GM12873 (cell line): ENCODE measurements at regions not wholly inside any gene's neighbourhood (a gene's known extent, or its start where the extent isn't known, plus 50 kb on each side); places are given as distances from the start of the nearest gene placed in this dataset.
A peak's percentile ranks its signal among the peaks of the same experiment; 100 is the strongest.

Experiments used
- CTCF ChIP-seq: IDR thresholded peaks from 2 replicates; pipeline ENCODE4 v1.5.1; 2012; ENCODE audit warnings: low read depth, mild to moderate bottlenecking, moderate library complexity, low read length, control low read depth; ENCODE audit not compliant: insufficient read depth; ENCODE audit errors: missing control alignments

- TF ChIP-seq CTCF, result no peak
Measured at GRCh38 chr3:72669224-72669623, 179.0 kb downstream of the SHQ1 start.

GRCh38 chr3:72666447-72666755 lies 181.8 kb downstream of the SHQ1 start:
- no peak for TF ChIP-seq CTCF

- peak; percentile 63 for TF ChIP-seq CTCF
Measured at GRCh38 chr3:72665701-72666446, 182.4 kb downstream of the SHQ1 start.

- no peak for TF ChIP-seq CTCF
Measured at GRCh38 chr3:72665103-72665502, 183.1 kb downstream of the SHQ1 start.

GRCh38 chr3:72664184-72664975 lies 183.9 kb downstream of the SHQ1 start:
- TF ChIP-seq CTCF, result no peak

- no peak for TF ChIP-seq CTCF
Measured at GRCh38 chr3:72663429-72663828, 184.8 kb downstream of the SHQ1 start.

GRCh38 chr3:72661115-72661457 lies 187.2 kb downstream of the SHQ1 start:
- TF ChIP-seq CTCF, result no peak
